ENCODE measurements at regions not wholly inside any gene's neighbourhood (a gene's known extent, or its start where the extent isn't known, plus 50 kb on each side); places are given as distances from the start of the nearest gene placed in this dataset.

DNA sequence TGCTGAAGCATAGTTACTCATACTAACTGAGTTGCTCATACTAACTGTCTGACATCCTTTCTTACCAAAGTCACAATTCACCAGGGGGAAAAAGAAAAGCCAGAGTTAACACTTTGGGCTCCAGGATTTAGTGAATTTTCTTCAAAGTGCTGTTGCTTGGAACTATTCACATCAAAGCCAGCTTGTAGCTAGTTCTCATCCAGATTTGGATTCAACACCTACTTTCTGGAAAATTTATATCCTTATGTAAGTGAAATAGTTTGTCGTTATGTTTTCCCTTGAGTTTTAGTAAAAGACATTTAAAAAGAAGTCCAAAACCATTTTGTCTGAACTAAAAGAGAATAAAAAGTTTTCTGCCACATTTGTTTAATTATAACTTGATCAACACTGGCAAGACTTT, 264.6 kb downstream of the BRINP2 start:
- no peak for DNase-seq (ENCODE audit: low spot score)
- Histone ChIP-seq H4K20me1 (ENCODE audit: insufficient read depth, low read length) (no peaks in the 10 kb centered on the region), H3K9me3 (ENCODE audit: low read length) (no peaks in the 10 kb centered on the region), H3K4me3 (ENCODE audit: low read depth, low read length, poor library complexity, severe bottlenecking) (no peak overlapping the region), H3K79me2 (ENCODE audit: insufficient read depth, low read depth, low read length) (no peaks in the 10 kb centered on the region), H3K27ac (ENCODE audit: low read depth, low read length, poor library complexity, severe bottlenecking) (no peak overlapping the region), H3K4me2 (ENCODE audit: low read length) (no peak overlapping the region), H3K9me2 (ENCODE audit: insufficient read depth, low read length) (no peaks in the 10 kb centered on the region), H2AFZ (ENCODE audit: low read length) (no peak overlapping the region), H3K36me3 (ENCODE audit: insufficient read depth, low read length) (no peaks in the 10 kb centered on the region), H3K4me1 (ENCODE audit: insufficient read depth, low read length, poor library complexity, severe bottlenecking) (no peaks in the 10 kb centered on the region)
- intact Hi-C loops (cut with micrococcal nuclease; ENCODE audit: unreplicated experiment): no loop called here
- CTCF ChIA-PET (ENCODE audit: unreplicated experiment): no interaction called here
- TF ChIP-seq, protein P1, sequence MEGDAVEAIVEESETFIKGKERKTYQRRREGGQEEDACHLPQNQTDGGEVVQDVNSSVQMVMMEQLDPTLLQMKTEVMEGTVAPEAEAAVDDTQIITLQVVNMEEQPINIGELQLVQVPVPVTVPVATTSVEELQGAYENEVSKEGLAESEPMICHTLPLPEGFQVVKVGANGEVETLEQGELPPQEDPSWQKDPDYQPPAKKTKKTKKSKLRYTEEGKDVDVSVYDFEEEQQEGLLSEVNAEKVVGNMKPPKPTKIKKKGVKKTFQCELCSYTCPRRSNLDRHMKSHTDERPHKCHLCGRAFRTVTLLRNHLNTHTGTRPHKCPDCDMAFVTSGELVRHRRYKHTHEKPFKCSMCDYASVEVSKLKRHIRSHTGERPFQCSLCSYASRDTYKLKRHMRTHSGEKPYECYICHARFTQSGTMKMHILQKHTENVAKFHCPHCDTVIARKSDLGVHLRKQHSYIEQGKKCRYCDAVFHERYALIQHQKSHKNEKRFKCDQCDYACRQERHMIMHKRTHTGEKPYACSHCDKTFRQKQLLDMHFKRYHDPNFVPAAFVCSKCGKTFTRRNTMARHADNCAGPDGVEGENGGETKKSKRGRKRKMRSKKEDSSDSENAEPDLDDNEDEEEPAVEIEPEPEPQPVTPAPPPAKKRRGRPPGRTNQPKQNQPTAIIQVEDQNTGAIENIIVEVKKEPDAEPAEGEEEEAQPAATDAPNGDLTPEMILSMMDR (conservative IDR thresholded peaks at IDR 0.05; ENCODE audit: low read length): no peak
- TF ChIP-seq EZH2phosphoT487 (IDR thresholded peaks at IDR 0.05; ENCODE audit: borderline replicate concordance, low read depth, low read length): no peak
- POLR2A ChIA-PET: no interaction called here
- no TSS peak for BruUV-seq (replicated peaks)

DNA sequence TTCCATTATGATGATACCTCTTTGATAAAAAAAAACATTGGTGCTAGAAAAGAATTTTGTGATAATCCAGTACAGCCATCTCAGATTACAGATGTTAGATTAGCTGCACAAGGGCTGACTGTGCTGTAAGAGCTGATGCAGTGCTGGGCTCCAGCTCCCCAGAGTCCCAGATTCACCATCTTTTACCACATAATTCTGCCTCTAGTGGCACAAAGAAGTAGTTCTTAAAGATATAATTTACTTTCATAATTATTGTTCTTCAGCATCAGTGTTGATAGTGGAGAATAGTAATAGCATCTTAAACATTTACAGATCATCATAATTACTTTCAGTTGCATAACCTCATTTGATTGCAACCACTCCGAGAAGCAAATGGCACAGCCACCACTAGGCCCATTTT, 262.1 kb downstream of the BRINP2 start:
- H2AFZ ChIP-seq (ENCODE audit: low read length): no peak overlapping the region
- CTCF ChIA-PET (ENCODE audit: unreplicated experiment): no interaction called here
- H3K4me3 ChIP-seq (ENCODE audit: low read depth, low read length, poor library complexity, severe bottlenecking): no peak overlapping the region
- peak; percentile 1 for DNase-seq (ENCODE audit: low spot score)
- no peak overlapping the region for H3K4me2 ChIP-seq (ENCODE audit: low read length)
- H3K27ac ChIP-seq (ENCODE audit: low read depth, low read length, poor library complexity, severe bottlenecking): no peak overlapping the region
- intact Hi-C loops (cut with micrococcal nuclease; ENCODE audit: unreplicated experiment): no loop called here
- H3K4me1 ChIP-seq (ENCODE audit: insufficient read depth, low read length, poor library complexity, severe bottlenecking): no peaks in the 10 kb centered on the region
- H4K20me1 ChIP-seq (ENCODE audit: insufficient read depth, low read length): no peaks in the 10 kb centered on the region
- TF ChIP-seq EZH2phosphoT487 (IDR thresholded peaks at IDR 0.05; ENCODE audit: borderline replicate concordance, low read depth, low read length): no peak
- TF ChIP-seq, protein P1 (conservative IDR thresholded peaks at IDR 0.05; ENCODE audit: low read length): peak; percentile 62
- H3K9me2 ChIP-seq (ENCODE audit: insufficient read depth, low read length): no peaks in the 10 kb centered on the region
- POLR2A ChIA-PET: no interaction called here
- no peaks in the 10 kb centered on the region for H3K79me2 ChIP-seq (ENCODE audit: insufficient read depth, low read depth, low read length)
- H3K9me3 ChIP-seq (ENCODE audit: low read length): no peaks in the 10 kb centered on the region
- no TSS peak for BruUV-seq (replicated peaks)
- H3K36me3 ChIP-seq (ENCODE audit: insufficient read depth, low read length): no peaks in the 10 kb centered on the region

DNA sequence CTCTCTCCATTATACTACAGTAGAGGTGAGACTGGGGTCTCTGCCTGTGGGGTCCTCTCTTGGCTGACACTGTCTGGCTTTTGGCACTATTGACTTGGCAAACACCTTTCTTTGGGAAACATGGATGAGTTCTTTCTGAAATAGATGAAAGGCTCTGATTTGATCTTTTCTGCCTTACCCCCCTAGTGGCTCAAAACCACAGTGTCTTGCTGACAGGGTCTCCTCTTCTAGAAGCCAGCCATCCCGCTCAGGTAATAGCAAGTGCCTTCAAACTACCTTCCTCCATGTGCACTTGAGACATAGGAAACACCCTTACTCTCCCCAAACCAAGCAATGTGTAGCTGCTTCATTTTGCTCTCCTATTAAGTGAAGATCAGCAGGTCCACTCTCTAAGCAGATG, 260.4 kb downstream of the BRINP2 start:
- H3K79me2 ChIP-seq (ENCODE audit: insufficient read depth, low read depth, low read length): no peaks in the 10 kb centered on the region
- POLR2A ChIA-PET: no interaction called here
- H3K4me3 ChIP-seq (ENCODE audit: low read depth, low read length, poor library complexity, severe bottlenecking): no peak overlapping the region
- no peaks in the 10 kb centered on the region for H3K9me2 ChIP-seq (ENCODE audit: insufficient read depth, low read length)
- no peak overlapping the region for H3K4me2 ChIP-seq (ENCODE audit: low read length)
- no TSS peak for BruUV-seq (replicated peaks)
- DNase-seq (ENCODE audit: low spot score): no peak
- no peaks in the 10 kb centered on the region for H3K9me3 ChIP-seq (ENCODE audit: low read length)
- H2AFZ ChIP-seq (ENCODE audit: low read length): no peak overlapping the region
- no peak overlapping the region for H3K27ac ChIP-seq (ENCODE audit: low read depth, low read length, poor library complexity, severe bottlenecking)
- H4K20me1 ChIP-seq (ENCODE audit: insufficient read depth, low read length): no peaks in the 10 kb centered on the region
- CTCF ChIA-PET (ENCODE audit: unreplicated experiment): no interaction called here
- intact Hi-C loops (cut with micrococcal nuclease; ENCODE audit: unreplicated experiment): no loop called here
- H3K4me1 ChIP-seq (ENCODE audit: insufficient read depth, low read length, poor library complexity, severe bottlenecking): no peaks in the 10 kb centered on the region
- H3K36me3 ChIP-seq (ENCODE audit: insufficient read depth, low read length): no peaks in the 10 kb centered on the region
- TF ChIP-seq EZH2phosphoT487 (IDR thresholded peaks at IDR 0.05; ENCODE audit: borderline replicate concordance, low read depth, low read length): no peak
- TF ChIP-seq, protein P1 (conservative IDR thresholded peaks at IDR 0.05; ENCODE audit: low read length): no peak

Data from OCI-LY7 (cell line).